ENCODE measurements at regions not wholly inside any gene's neighbourhood (a gene's known extent, or its start where the extent isn't known, plus 50 kb on each side); places are given as distances from the start of the nearest gene placed in this dataset.

GRCh38 chr16:65760874-65761273 is 605.6 kb upstream of the CDH5 start:
- DNase-seq (ENCODE audit: low spot score) = no peak
- no peak for TF ChIP-seq CTCF (IDR thresholded peaks at IDR 0.05; ENCODE audit: extremely low read depth, missing control alignments)

GRCh38 chr16:65758620-65759019 is 607.9 kb upstream of the CDH5 start:
- TF ChIP-seq CTCF (IDR thresholded peaks at IDR 0.05; ENCODE audit: extremely low read depth, missing control alignments) = no peak
- DNase-seq (ENCODE audit: low spot score) = no peak

GRCh38 chr16:65757064-65757463 is 609.4 kb upstream of the CDH5 start:
- DNase-seq (ENCODE audit: low spot score) = no peak

GRCh38 chr16:65756163-65756562 is 610.3 kb upstream of the CDH5 start:
- TF ChIP-seq CTCF (IDR thresholded peaks at IDR 0.05; ENCODE audit: extremely low read depth, missing control alignments) = no peak
- DNase-seq (ENCODE audit: low spot score) = no peak

More at GRCh38 chr16:65757064-65757463, 609.4 kb upstream of the CDH5 start:
- no peak for TF ChIP-seq CTCF (IDR thresholded peaks at IDR 0.05; ENCODE audit: extremely low read depth, missing control alignments)

GRCh38 chr16:65754820-65755691 is 611.4 kb upstream of the CDH5 start:
- TF ChIP-seq CTCF (IDR thresholded peaks at IDR 0.05; ENCODE audit: extremely low read depth, missing control alignments) = no peak
- no peak for DNase-seq (ENCODE audit: low spot score)

GRCh38 chr16:65752522-65752844 is 614.0 kb upstream of the CDH5 start:
- no peak for DNase-seq (ENCODE audit: low spot score)
- TF ChIP-seq CTCF (IDR thresholded peaks at IDR 0.05; ENCODE audit: extremely low read depth, missing control alignments) = no peak

- DNase-seq (ENCODE audit: low spot score) = no peak
- TF ChIP-seq CTCF (IDR thresholded peaks at IDR 0.05; ENCODE audit: extremely low read depth, missing control alignments) = no peak
Measured at GRCh38 chr16:65751622-65752521, 614.6 kb upstream of the CDH5 start.
